GM12878 (cell line): ENCODE measurements at regions not wholly inside any gene's neighbourhood (a gene's known extent, or its start where the extent isn't known, plus 50 kb on each side); places are given as distances from the start of the nearest gene placed in this dataset.

Experiments used
- ATAC-seq: fragments of 200-7000 bp; cut with Tn5 transposase; 3 replicates; pipeline ENCODE4 v1.9.1; 2020; ENCODE audit warnings: mild to moderate bottlenecking, moderate library complexity
- BruUV-seq: library from RNA; stranded (reverse); fragments of 400-500 nt; replicated peaks from 2 replicates; lab custom pipeline; 2021; lab: Mats Ljungman, UMichigan
- CTCF ChIA-PET: fragments of 300-600 bp; sonication (Branson Sonifier 250); formaldehyde crosslinking; extraction: SDS; loops from one replicate; lab custom pipeline; 2021; ENCODE audit warnings: inconsistent platforms; lab: Yijun Ruan, JAX
- POLR2A ChIA-PET: fragments of 350-600 bp; formaldehyde crosslinking; extraction: SDS; loops from one replicate; lab custom pipeline; 2021; ENCODE audit warnings: inconsistent platforms; lab: Charles Lee
- RAD21 ChIA-PET: fragments of 300-600 bp; sonication (Branson Sonifier 250); formaldehyde crosslinking; loops from one replicate; lab custom pipeline; 2023; ENCODE audit warnings: antibody characterized with exemption; ENCODE audit not compliant: unreplicated experiment; lab: Charles Lee
- SMC1A ChIA-PET: fragments of 300-600 bp; sonication (Branson Sonifier 250); formaldehyde crosslinking; loops from one replicate; lab custom pipeline; 2023; ENCODE audit not compliant: unreplicated experiment, uncharacterized antibody; lab: Charles Lee
- DNase-seq: peaks from one replicate; pipeline ENCODE4 v3.0.0-alpha.2; 2011; ENCODE audit warnings: low read depth, low spot score
- FAIRE-seq: peaks from 3 replicates; lab custom pipeline; 2011; peaks lifted over from hg19 to GRCh38; lab: Jason Lieb, UNC
- H2AFZ ChIP-seq: 2 replicates; pipeline ENCODE4 v1.6.0; 2011; ENCODE audit warnings: low read depth, low read length, control low read depth; ENCODE audit not compliant: control insufficient read depth
- H3K27ac ChIP-seq: 2 replicates; pipeline ENCODE4 v1.5.1; 2011; ENCODE audit warnings: control low read depth; ENCODE audit not compliant: control insufficient read depth, insufficient read depth
- H3K27me3 ChIP-seq, 2 experiments: replicated peaks in 1 of 2; 2 replicates each; pipeline versions ENCODE4 v1.6.0 to v1.6.1; 2011; ENCODE audit warnings: low read length in 1 of 2; ENCODE audit not compliant: control insufficient read depth in 2 of 2, insufficient read depth in 2 of 2
- H3K36me3 ChIP-seq, 2 experiments: 2 replicates each; pipeline ENCODE4 v1.5.1; 2011; ENCODE audit warnings: low read length in 1 of 2; ENCODE audit not compliant: control insufficient read depth in 2 of 2, insufficient read depth in 2 of 2
- H3K4me1 ChIP-seq: 2 replicates; pipeline ENCODE4 v1.6.1; 2011; ENCODE audit warnings: mild to moderate bottlenecking, low read length, moderate library complexity, mixed read lengths; ENCODE audit not compliant: control insufficient read depth, insufficient read depth
- H3K4me2 ChIP-seq: 2 replicates; pipeline ENCODE4 v1.6.0; 2011; ENCODE audit warnings: control low read depth; ENCODE audit not compliant: control insufficient read depth, insufficient read depth
- H3K4me3 ChIP-seq: fragments of 200-600 bp; sonication (generic); 2 replicates; pipeline ENCODE4 v1.5.1; 2016
- H3K79me2 ChIP-seq: 2 replicates; pipeline ENCODE4 v1.6.0; 2011; ENCODE audit warnings: low read length; ENCODE audit not compliant: control insufficient read depth, insufficient read depth
- H3K9ac ChIP-seq: 2 replicates; pipeline ENCODE4 v1.8.0; 2011; ENCODE audit warnings: low read length, control low read depth, mixed read lengths; ENCODE audit not compliant: control insufficient read depth, insufficient read depth
- H3K9me3 ChIP-seq: replicated peaks from 3 replicates; pipeline ENCODE4 v1.5.1; 2011; ENCODE audit warnings: mild to moderate bottlenecking, low read length; ENCODE audit not compliant: control insufficient read depth, insufficient read depth
- H4K20me1 ChIP-seq: 2 replicates; pipeline ENCODE4 v1.6.0; 2011; ENCODE audit not compliant: control insufficient read depth, insufficient read depth
- BACH1 ChIP-seq: fragments of 450-650 bp; IDR thresholded peaks from 2 replicates; pipeline ENCODE4 v1.6.1; 2017; ENCODE audit warnings: mild to moderate bottlenecking, borderline replicate concordance
- CBFB ChIP-seq: IDR thresholded peaks from 2 replicates; pipeline ENCODE4 v1.6.1; 2016; ENCODE audit warnings: antibody characterized with exemption, low read depth
- EP300 ChIP-seq, 2 experiments: fragments of 150-350 bp in 1 of 2; IDR thresholded peaks; 2 replicates each; pipeline ENCODE4 v1.6.1; 2011 to 2012; ENCODE audit warnings: low read depth in 2 of 2, low read length in 2 of 2, borderline replicate concordance in 1 of 2, improper control_type of control experiment in 1 of 2, inconsistent platforms in 1 of 2; ENCODE audit not compliant: control insufficient read depth in 1 of 2
- HCFC1 ChIP-seq: fragments of 150-350 bp; IDR thresholded peaks from 2 replicates; pipeline ENCODE4 v1.6.1; 2014; ENCODE audit warnings: low read length
- IKZF2 ChIP-seq, 2 experiments: fragments of 450-650 bp; IDR thresholded peaks; 2 replicates each; pipeline ENCODE4 v1.6.1; 2017; ENCODE audit warnings: mild to moderate bottlenecking in 2 of 2, moderate library complexity in 2 of 2
- MYB ChIP-seq: fragments of 150-350 bp; IDR thresholded peaks from 2 replicates; pipeline ENCODE4 v1.6.1; 2014; ENCODE audit warnings: mild to moderate bottlenecking, low read depth, low read length, borderline replicate concordance
- RAD21 ChIP-seq: IDR thresholded peaks from 2 replicates; pipeline ENCODE4 v1.6.1; 2011; ENCODE audit warnings: mild to moderate bottlenecking, low read depth, low read length, moderate library complexity; ENCODE audit not compliant: insufficient read depth
- RCOR1 ChIP-seq: conservative IDR thresholded peaks from 2 replicates; pipeline ENCODE4 v1.6.1; 2012; ENCODE audit warnings: low read depth, low read length, improper control_type of control experiment
- WRNIP1 ChIP-seq: IDR thresholded peaks from 2 replicates; pipeline ENCODE4 v1.6.1; 2011; ENCODE audit warnings: low read depth, low read length, improper control_type of control experiment, borderline replicate concordance
- WGBS: methylation state at CpG from one replicate; pipeline ENCODE4 v1.1.6; 2016; ENCODE audit warnings: low lambda C conversion rate; ENCODE audit not compliant: insufficient replicate concordance, insufficient coverage; ENCODE audit errors: missing lambda C conversion rate; 5-methylcytosine and 5-hydroxymethylcytosine counted together
- in situ Hi-C: fragments of 300-500 bp; cut with MboI; formaldehyde crosslinking; loops from 9 replicates; pipeline ENCODE4 v1.14.3; 2018; ENCODE audit warnings: mixed read lengths
- intact Hi-C: fragments of 100-400 bp; cut with micrococcal nuclease; formaldehyde crosslinking; loops from one replicate; pipeline ENCODE4 v1.14.2; 2022; ENCODE audit not compliant: unreplicated experiment
- TF ChIP-seq, protein P1 (sequence below): IDR thresholded peaks from 2 replicates; pipeline ENCODE4 v1.6.1; 2011; ENCODE audit warnings: low read depth, mild to moderate bottlenecking, low read length, moderate library complexity, borderline replicate concordance; ENCODE audit errors: extremely low read depth
- TF ChIP-seq, protein P2 (sequence below): fragments of 450-650 bp; formaldehyde crosslinking; IDR thresholded peaks from 2 replicates; pipeline ENCODE4 v1.5.0; 2022; ENCODE audit warnings: mild to moderate bottlenecking, missing genetic modification characterization
- TF ChIP-seq, protein P3 (sequence below): IDR thresholded peaks from 2 replicates; pipeline ENCODE4 v1.6.1; 2012; ENCODE audit warnings: low read depth, low read length, improper control_type of control experiment
- TF ChIP-seq, protein P4 (sequence below): IDR thresholded peaks from 2 replicates; pipeline ENCODE4 v1.6.1; 2012; ENCODE audit warnings: low read depth, low read length, improper control_type of control experiment
- TF ChIP-seq, protein P5 (sequence below): fragments of 450-650 bp; formaldehyde crosslinking; IDR thresholded peaks from 2 replicates; pipeline ENCODE4 v1.4.0; 2020; ENCODE audit warnings: mild to moderate bottlenecking, moderate library complexity

DNA sequence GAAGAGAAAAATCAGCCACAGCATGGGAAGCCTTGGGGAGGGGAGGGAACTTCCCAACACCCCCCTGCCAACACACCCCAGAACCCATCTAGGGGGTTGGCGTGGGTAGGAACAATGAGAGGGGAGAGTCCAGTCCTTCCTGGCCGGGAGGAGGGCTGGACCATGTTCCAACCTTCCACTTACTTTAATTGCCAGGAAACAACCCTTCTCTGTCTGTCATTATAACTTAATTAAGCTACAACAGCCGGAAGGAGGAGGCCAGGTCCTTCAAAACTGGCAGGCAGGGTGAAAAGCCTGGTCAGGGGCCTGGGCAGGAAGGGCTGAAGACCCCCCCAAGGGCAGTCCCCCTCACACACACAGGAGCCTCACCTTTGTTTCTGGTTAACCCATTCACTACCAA is 447.0 kb downstream of the SOX9 start:
- H3K4me3 ChIP-seq: no peak overlapping the region
- no peak for ATAC-seq
- no peak overlapping the region for H3K9ac ChIP-seq
- WGBS: 30% methylated on average over 3 of the region's 3 CpGs
- FAIRE-seq: no peak
- ChIA-PET CTCF (interaction anchor here (1.0 to 1.7 kb wide), 4 partner anchors 11 to 159 kb away, joined by 3 to 9 read pairs (median 4); no protein-coding TSS in a partner anchor), SMC1A (interaction anchor here (1.1 to 2.5 kb wide), 4 partner anchors 10 to 159 kb away, joined by 3 to 11 read pairs (median 7); no protein-coding TSS in a partner anchor), RAD21 (interaction anchor here (1.5 kb wide), 2 partner anchors 18 to 160 kb away, joined by 3 to 5 read pairs; no protein-coding TSS in a partner anchor), POLR2A (interaction anchor here (1.0 to 1.5 kb wide), 3 partner anchors 13 to 24 kb away, joined by 3 to 5 read pairs (median 5); no protein-coding TSS in a partner anchor)
- BruUV-seq: no TSS peak
- no peaks in the 10 kb centered on the region for H3K27me3 ChIP-seq
- no peaks in the 10 kb centered on the region for H3K79me2 ChIP-seq
- no peaks in the 10 kb centered on the region; a peak in 1 of 4 replicates for H3K36me3 ChIP-seq
- intact Hi-C loops: no loop called here
- no peaks in the 10 kb centered on the region for H4K20me1 ChIP-seq
- no peak overlapping the region for H2AFZ ChIP-seq
- H3K9me3 ChIP-seq: no peaks in the 10 kb centered on the region
- no peak overlapping the region for H3K27ac ChIP-seq
- H3K4me1 ChIP-seq: no peaks in the 10 kb centered on the region
- H3K4me2 ChIP-seq: no peak overlapping the region
- no peak for DNase-seq
- no peak for TF ChIP-seq HCFC1
- no peak for TF ChIP-seq RCOR1
- TF ChIP-seq, protein P1, sequence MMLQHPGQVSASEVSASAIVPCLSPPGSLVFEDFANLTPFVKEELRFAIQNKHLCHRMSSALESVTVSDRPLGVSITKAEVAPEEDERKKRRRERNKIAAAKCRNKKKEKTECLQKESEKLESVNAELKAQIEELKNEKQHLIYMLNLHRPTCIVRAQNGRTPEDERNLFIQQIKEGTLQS: no peak
- TF ChIP-seq RAD21: no peak
- TF ChIP-seq, protein P2, sequence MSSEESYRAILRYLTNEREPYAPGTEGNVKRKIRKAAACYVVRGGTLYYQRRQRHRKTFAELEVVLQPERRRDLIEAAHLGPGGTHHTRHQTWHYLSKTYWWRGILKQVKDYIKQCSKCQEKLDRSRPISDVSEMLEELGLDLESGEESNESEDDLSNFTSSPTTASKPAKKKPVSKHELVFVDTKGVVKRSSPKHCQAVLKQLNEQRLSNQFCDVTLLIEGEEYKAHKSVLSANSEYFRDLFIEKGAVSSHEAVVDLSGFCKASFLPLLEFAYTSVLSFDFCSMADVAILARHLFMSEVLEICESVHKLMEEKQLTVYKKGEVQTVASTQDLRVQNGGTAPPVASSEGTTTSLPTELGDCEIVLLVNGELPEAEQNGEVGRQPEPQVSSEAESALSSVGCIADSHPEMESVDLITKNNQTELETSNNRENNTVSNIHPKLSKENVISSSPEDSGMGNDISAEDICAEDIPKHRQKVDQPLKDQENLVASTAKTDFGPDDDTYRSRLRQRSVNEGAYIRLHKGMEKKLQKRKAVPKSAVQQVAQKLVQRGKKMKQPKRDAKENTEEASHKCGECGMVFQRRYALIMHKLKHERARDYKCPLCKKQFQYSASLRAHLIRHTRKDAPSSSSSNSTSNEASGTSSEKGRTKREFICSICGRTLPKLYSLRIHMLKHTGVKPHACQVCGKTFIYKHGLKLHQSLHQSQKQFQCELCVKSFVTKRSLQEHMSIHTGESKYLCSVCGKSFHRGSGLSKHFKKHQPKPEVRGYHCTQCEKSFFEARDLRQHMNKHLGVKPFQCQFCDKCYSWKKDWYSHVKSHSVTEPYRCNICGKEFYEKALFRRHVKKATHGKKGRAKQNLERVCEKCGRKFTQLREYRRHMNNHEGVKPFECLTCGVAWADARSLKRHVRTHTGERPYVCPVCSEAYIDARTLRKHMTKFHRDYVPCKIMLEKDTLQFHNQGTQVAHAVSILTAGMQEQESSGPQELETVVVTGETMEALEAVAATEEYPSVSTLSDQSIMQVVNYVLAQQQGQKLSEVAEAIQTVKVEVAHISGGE (CRISPR knock-in tag): no peak
- TF ChIP-seq, protein P3, sequence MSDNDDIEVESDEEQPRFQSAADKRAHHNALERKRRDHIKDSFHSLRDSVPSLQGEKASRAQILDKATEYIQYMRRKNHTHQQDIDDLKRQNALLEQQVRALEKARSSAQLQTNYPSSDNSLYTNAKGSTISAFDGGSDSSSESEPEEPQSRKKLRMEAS: no peak
- TF ChIP-seq, protein P4, sequence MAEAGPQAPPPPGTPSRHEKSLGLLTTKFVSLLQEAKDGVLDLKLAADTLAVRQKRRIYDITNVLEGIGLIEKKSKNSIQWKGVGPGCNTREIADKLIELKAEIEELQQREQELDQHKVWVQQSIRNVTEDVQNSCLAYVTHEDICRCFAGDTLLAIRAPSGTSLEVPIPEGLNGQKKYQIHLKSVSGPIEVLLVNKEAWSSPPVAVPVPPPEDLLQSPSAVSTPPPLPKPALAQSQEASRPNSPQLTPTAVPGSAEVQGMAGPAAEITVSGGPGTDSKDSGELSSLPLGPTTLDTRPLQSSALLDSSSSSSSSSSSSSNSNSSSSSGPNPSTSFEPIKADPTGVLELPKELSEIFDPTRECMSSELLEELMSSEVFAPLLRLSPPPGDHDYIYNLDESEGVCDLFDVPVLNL: no peak
- no peak for TF ChIP-seq MYB
- TF ChIP-seq IKZF2 (IDR thresholded peaks at IDR 0.05): no peak
- TF ChIP-seq, protein P5, sequence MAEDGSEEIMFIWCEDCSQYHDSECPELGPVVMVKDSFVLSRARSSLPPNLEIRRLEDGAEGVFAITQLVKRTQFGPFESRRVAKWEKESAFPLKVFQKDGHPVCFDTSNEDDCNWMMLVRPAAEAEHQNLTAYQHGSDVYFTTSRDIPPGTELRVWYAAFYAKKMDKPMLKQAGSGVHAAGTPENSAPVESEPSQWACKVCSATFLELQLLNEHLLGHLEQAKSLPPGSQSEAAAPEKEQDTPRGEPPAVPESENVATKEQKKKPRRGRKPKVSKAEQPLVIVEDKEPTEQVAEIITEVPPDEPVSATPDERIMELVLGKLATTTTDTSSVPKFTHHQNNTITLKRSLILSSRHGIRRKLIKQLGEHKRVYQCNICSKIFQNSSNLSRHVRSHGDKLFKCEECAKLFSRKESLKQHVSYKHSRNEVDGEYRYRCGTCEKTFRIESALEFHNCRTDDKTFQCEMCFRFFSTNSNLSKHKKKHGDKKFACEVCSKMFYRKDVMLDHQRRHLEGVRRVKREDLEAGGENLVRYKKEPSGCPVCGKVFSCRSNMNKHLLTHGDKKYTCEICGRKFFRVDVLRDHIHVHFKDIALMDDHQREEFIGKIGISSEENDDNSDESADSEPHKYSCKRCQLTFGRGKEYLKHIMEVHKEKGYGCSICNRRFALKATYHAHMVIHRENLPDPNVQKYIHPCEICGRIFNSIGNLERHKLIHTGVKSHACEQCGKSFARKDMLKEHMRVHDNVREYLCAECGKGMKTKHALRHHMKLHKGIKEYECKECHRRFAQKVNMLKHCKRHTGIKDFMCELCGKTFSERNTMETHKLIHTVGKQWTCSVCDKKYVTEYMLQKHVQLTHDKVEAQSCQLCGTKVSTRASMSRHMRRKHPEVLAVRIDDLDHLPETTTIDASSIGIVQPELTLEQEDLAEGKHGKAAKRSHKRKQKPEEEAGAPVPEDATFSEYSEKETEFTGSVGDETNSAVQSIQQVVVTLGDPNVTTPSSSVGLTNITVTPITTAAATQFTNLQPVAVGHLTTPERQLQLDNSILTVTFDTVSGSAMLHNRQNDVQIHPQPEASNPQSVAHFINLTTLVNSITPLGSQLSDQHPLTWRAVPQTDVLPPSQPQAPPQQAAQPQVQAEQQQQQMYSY (CRISPR knock-in tag): no peak
- TF ChIP-seq CBFB: no peak
- TF ChIP-seq EP300 (IDR thresholded peaks at IDR 0.05; ENCODE audit: borderline replicate concordance in 1 of 2, control insufficient read depth in 1 of 2, low read depth in 2 of 2, low read length in 2 of 2): no peak
- TF ChIP-seq BACH1: no peak
- TF ChIP-seq WRNIP1: no peak
- in situ Hi-C loops: loop anchor here (10.0 kb wide), 1 partner anchor 587 kb away; no protein-coding TSS in a partner anchor
